Neural cell (in vitro differentiated cells): ENCODE measurements at regions not wholly inside any gene's neighbourhood (a gene's known extent, or its start where the extent isn't known, plus 50 kb on each side); places are given as distances from the start of the nearest gene placed in this dataset.
"Not testable (repeated sequence)": the region's sequence is repeated elsewhere in the genome, so short reads cannot be mapped to it uniquely, and the experiment has no call there.

ENCODE experiments used
- CTCF ChIP-seq: fragments of 450-650 bp; IDR thresholded peaks from 2 replicates; pipeline ENCODE4 v1.5.1; 2014; ENCODE audit warnings: antibody characterized with exemption, mild to moderate bottlenecking, moderate library complexity; ENCODE audit not compliant: poor library complexity, severe bottlenecking
- EP300 ChIP-seq: fragments of 450-650 bp; conservative IDR thresholded peaks from 2 replicates; pipeline ENCODE4 v1.6.1; 2014; ENCODE audit warnings: antibody characterized with exemption, mild to moderate bottlenecking, moderate library complexity; ENCODE audit not compliant: poor library complexity, severe bottlenecking
- EZH2 ChIP-seq: fragments of 200-600, 300-800 bp; shearing (Covaris generic), sonication (generic); IDR thresholded peaks from 2 replicates; pipeline ENCODE4 v1.6.1; 2014; ENCODE audit warnings: antibody characterized with exemption, low read length, borderline replicate concordance, mild to moderate bottlenecking; ENCODE audit not compliant: insufficient read depth, poor library complexity, severe bottlenecking
- MXI1 ChIP-seq: fragments of 450-650 bp; conservative IDR thresholded peaks from 2 replicates; pipeline ENCODE4 v1.6.1; 2014; ENCODE audit warnings: antibody characterized with exemption, mild to moderate bottlenecking; ENCODE audit not compliant: poor library complexity, severe bottlenecking
- POLR2AphosphoS5 ChIP-seq: IDR thresholded peaks from 2 replicates; pipeline ENCODE4 v1.6.1; 2012
- REST ChIP-seq: IDR thresholded peaks from 2 replicates; pipeline ENCODE4 v1.6.1; 2012; ENCODE audit warnings: borderline replicate concordance
- SMC3 ChIP-seq: fragments of 450-650 bp; conservative IDR thresholded peaks from 2 replicates; pipeline ENCODE4 v1.6.1; 2014; ENCODE audit warnings: antibody characterized with exemption, mild to moderate bottlenecking, moderate library complexity; ENCODE audit not compliant: poor library complexity

- not testable (repeated sequence) for TF ChIP-seq CTCF, MXI1, EZH2, POLR2AphosphoS5, EP300, REST, SMC3
Measured at GRCh38 chr3:195664131-195664530, 56.6 kb upstream of the MUC20 start.
